HG03469 (cell line): ENCODE measurements at regions not wholly inside any gene's neighbourhood (a gene's known extent, or its start where the extent isn't known, plus 50 kb on each side); places are given as distances from the start of the nearest gene placed in this dataset.
A peak's percentile ranks its signal among the peaks of the same experiment; 100 is the strongest.

Source experiments
- ATAC-seq: cut with Tn5 transposase; IDR thresholded peaks from one replicate; pipeline ENCODE4 v1.9.1; 2021; ENCODE audit warnings: mild to moderate bottlenecking, moderate library complexity, moderate number of reproducible peaks; ENCODE audit not compliant: unreplicated experiment

DNA sequence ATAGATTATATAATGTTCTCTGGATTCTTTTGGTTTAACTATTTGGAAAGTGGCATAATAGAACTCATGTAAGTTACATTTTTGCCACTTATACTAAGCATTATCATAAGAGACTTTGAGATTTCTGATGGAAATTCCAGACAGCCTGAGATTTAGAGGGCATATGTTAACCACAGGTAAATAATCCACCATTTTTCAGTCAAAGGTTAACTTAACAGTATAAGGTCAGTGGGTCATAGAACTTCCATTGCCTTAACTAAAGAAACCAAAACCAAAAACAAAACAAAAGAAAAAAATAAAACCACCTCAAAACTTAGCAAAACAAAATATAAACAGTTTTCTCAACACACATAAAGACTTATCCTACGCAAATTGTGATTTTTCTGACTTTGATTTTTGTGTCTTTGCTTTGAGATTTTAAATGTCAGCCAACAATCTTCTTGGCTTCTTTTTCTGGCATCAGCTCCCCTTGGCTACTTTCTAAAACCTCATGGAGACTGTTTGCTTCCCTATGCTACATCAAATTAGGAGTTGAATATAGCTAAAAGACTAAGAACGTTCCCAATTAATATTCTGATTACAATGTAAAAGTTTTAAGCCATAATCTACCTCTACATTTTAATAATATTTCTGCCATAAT lies 430.1 kb upstream of the DAB2 start:
- ATAC-seq = no peak

- no peak for ATAC-seq
Observed at GRCh38 chr5:39850291-39850690, 425.5 kb upstream of the DAB2 start.

- no peak for ATAC-seq
Observed at GRCh38 chr5:39846144-39846543, 421.4 kb upstream of the DAB2 start.

DNA sequence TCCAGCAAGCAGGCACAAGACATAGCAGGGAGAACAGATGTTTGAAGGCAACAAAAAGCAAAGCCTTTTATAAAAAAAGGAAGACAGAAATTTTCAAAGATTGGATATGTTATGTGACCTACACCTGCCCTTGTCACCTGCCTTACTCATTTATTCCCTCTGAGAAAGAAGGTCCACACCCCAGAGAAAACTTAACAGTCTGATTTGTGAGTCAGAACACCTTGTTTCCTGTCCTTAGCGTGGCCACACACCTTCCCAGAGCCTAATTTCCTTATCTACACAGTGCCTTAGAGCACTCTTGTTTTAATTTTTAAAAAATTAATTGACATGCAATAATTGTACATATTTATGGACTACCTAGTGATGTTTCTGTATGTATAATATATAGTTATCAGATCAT lies 419.0 kb upstream of the DAB2 start:
- no peak for ATAC-seq

DNA sequence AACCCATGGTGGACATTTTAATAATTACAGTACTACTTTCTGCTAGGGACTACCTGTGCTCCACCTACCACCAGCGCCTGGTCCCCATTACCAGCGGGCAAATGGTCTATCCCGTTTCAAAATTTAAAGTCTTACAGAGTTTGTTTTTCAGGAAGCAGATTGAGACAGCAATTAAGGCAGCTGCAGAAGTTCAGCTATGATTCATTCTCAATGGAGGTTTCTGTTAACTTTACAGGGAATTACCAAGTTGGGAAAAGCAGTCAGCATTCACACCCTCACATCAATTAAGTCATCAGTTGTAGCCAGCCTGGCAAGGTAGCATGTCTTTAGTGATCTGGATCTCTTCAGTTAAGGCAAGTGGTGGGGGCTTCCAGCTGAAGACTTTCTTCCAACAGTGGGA lies 410.6 kb upstream of the DAB2 start:
- ATAC-seq = no peak

DNA sequence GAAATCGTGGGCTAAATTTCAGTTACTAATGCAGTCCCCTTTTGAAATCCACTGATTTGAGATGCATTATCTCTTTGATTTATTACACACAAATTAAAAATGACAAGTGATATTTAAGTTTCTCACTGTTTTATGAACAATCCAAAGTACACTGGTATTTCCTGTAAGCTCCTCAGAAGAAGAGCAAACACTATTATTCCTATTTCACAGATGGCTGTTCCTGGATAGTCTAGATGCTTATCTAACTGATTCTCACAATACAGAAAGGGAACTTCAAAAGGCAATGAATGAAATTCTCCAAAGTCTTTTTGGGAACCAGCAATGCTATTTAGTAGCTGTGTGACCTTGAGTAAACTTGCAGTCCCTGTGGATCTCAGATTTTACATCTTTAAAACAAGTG lies 404.7 kb upstream of the DAB2 start:
- no peak for ATAC-seq

GRCh38 chr5:39826051-39826450 lies 401.3 kb upstream of the DAB2 start:
- no peak for ATAC-seq

- ATAC-seq = no peak
Observed at GRCh38 chr5:39825301-39825700, 400.5 kb upstream of the DAB2 start.

GRCh38 chr5:39822020-39822419 lies 397.2 kb upstream of the DAB2 start:
- no peak for ATAC-seq

DNA sequence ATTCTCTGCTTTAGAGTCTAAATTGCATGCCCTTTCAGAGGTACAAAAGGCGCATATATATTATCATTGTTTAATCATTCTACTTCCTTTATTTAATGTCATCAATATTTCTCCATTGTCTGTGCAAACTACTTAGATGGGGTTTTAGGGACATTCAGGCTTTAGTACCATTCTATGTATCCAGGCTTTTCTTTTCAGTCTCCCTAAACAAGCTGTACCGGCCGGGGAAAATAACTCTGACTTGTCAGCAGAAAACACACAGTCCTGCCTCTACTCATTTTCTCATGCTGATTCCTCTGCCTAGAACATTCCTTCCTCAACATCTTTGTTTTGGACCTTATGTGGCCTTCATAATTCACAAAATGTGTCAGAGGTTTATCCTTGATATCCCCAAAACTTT lies 392.1 kb upstream of the DAB2 start:
- no peak for ATAC-seq

GRCh38 chr5:39816156-39816845 lies 391.5 kb upstream of the DAB2 start:
- ATAC-seq = no peak

GRCh38 chr5:39815711-39816110 lies 390.9 kb upstream of the DAB2 start:
- no peak for ATAC-seq

DNA sequence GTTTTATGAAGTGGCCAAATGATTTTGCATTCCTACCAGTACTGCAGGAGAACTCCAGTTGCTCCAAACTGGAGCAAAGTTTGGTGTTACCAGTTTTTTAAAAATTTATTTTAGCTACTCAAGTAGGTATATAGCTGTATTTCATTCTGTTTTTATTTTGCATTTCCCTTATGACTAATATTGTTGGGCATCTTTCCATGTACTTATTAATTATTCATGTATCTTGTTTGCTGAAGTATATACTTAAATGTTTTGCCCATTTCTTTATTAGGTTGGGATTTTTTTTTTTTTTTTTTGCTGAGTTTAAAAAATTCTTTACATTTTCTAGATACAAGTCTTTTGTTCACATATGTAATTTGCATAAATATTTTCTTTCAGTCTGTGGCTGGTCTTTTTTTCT lies 386.6 kb upstream of the DAB2 start:
- ATAC-seq = no peak

GRCh38 chr5:39808656-39809055 lies 383.9 kb upstream of the DAB2 start:
- no peak for ATAC-seq

GRCh38 chr5:39801306-39801705 lies 376.5 kb upstream of the DAB2 start:
- ATAC-seq = no peak

GRCh38 chr5:39800042-39800601 lies 375.3 kb upstream of the DAB2 start:
- ATAC-seq = no peak

DNA sequence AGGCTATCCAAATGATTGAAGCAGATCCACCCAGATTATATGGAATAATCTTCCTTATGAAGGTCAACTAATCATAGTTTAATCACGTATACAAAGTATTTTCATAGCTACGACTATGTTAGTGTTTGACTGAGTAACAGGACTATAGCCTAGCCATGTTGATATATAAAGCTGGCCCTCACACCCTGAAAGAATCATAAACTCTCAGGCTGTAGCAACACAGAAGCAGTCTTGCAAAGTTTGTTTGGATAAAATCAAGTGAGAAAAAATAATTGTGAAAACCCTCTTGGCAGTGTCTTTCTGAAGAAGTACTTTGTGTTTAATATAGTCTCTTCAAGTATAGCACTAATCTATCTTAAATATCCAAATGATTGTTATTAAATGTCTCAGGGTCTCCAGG lies 374.5 kb upstream of the DAB2 start:
- ATAC-seq = no peak

GRCh38 chr5:39794513-39795210 lies 369.9 kb upstream of the DAB2 start:
- ATAC-seq = no peak

- no peak for ATAC-seq
Observed at GRCh38 chr5:39785410-39785809, 360.6 kb upstream of the DAB2 start.

DNA sequence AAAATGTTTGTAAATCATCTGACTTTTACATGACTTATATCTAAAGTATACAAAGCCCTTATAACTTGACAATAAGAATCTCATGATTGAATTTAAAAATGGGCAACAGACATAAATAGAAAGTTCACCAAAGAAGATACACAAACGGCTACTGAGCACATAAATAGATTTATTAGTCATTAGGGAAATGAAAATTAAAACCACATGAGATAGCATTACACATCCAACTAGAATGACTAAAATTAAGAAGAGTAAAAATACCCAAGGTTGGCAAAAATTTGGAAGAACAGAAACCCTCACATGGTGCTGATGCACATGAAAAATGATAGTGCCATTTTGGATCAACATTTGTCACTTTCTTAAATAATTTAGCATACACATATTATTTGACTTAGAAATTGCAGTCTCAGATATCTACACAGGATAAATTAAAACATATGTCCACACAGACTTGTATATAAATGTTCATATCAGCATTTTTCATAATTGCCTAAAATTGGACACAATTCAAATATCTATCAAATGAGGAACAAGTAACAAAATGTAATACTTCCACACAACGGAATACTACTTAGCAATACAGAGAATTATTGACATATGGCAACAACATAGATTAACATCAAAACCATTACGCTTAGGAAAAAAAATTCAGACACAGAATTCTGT lies 359.1 kb upstream of the DAB2 start:
- ATAC-seq = peak; percentile 71

GRCh38 chr5:39780347-39780746 lies 355.6 kb upstream of the DAB2 start:
- ATAC-seq = no peak
